WTC11 (cell line): ENCODE measurements at regions not wholly inside any gene's neighbourhood (a gene's known extent, or its start where the extent isn't known, plus 50 kb on each side); places are given as distances from the start of the nearest gene placed in this dataset.

Source experiments
- ATAC-seq: fragments of 200-7000 bp; cut with Tn5 transposase; 2 replicates; pipeline ENCODE4 v1.10.0; 2021; ENCODE audit warnings: mild to moderate bottlenecking, moderate library complexity
- CTCF ChIA-PET: fragments of 300-600 bp; sonication (Branson Sonifier 250); formaldehyde crosslinking; loops from one replicate; lab custom pipeline; 2021; ENCODE audit warnings: antibody characterized with exemption; lab: Charles Lee
- POLR2A ChIA-PET: fragments of 350-600 bp; sonication (Branson Sonifier 250); formaldehyde crosslinking; loops from one replicate; lab custom pipeline; 2021; ENCODE audit warnings: antibody characterized with exemption; lab: Charles Lee
- DNase-seq: peaks from one replicate; pipeline ENCODE4 v3.0.0; 2021; ENCODE audit warnings: low spot score
- H3K27ac Mint-ChIP-seq: 2 replicates; pipeline ENCODE4 v1.8.0; 2021; ENCODE audit warnings: mixed read lengths
- H3K27me3 Mint-ChIP-seq: 2 replicates; pipeline ENCODE4 v1.8.0; 2021; ENCODE audit warnings: low read depth, mild to moderate bottlenecking, moderate library complexity, mixed read lengths
- H3K36me3 Mint-ChIP-seq: 2 replicates; pipeline ENCODE4 v1.8.0; 2021; ENCODE audit warnings: mixed read lengths
- H3K4me1 Mint-ChIP-seq: 2 replicates; pipeline ENCODE4 v1.8.0; 2022; ENCODE audit warnings: mixed read lengths
- H3K4me3 Mint-ChIP-seq: 2 replicates; pipeline ENCODE4 v1.8.0; 2021; ENCODE audit warnings: mild to moderate bottlenecking, moderate library complexity, mixed read lengths
- H3K9me3 Mint-ChIP-seq: 2 replicates; pipeline ENCODE4 v1.8.0; 2021; ENCODE audit warnings: mixed read lengths
- ESRRA ChIP-seq: sonication (generic); formaldehyde crosslinking; IDR thresholded peaks from 2 replicates; pipeline ENCODE4 v1.8.1; 2022; ENCODE audit warnings: mild to moderate bottlenecking, missing genetic modification reagents, borderline replicate concordance
- FOXJ3 ChIP-seq: sonication (generic); formaldehyde crosslinking; IDR thresholded peaks from 2 replicates; pipeline ENCODE4 v1.9.0; 2021; ENCODE audit warnings: missing genetic modification reagents, mild to moderate bottlenecking, borderline replicate concordance
- FOXK1 ChIP-seq: sonication (generic); formaldehyde crosslinking; IDR thresholded peaks from 2 replicates; pipeline ENCODE4 v1.8.0; 2022; ENCODE audit warnings: mild to moderate bottlenecking, moderate library complexity, missing genetic modification reagents
- FOXP1 ChIP-seq: sonication (generic); formaldehyde crosslinking; IDR thresholded peaks from 2 replicates; pipeline ENCODE4 v1.8.0; 2022; ENCODE audit warnings: missing genetic modification reagents, mild to moderate bottlenecking, moderate library complexity, borderline replicate concordance
- GTF2I ChIP-seq: fragments of 250-450 bp; sonication (Bioruptor Pico); conservative IDR thresholded peaks from 2 replicates; pipeline ENCODE4 v1.4.0; 2021; ENCODE audit warnings: mild to moderate bottlenecking
- NR2C2 ChIP-seq: sonication (generic); formaldehyde crosslinking; IDR thresholded peaks from 2 replicates; pipeline ENCODE4 v1.8.0; 2022; ENCODE audit warnings: mild to moderate bottlenecking, missing genetic modification reagents
- OVOL2 ChIP-seq: fragments of 250-450 bp; sonication (Bioruptor Pico); IDR thresholded peaks from 2 replicates; pipeline ENCODE4 v1.9.0; 2021; ENCODE audit warnings: mild to moderate bottlenecking, borderline replicate concordance
- TEAD1 ChIP-seq: sonication (generic); formaldehyde crosslinking; IDR thresholded peaks from 2 replicates; pipeline ENCODE4 v1.8.0; 2022; ENCODE audit warnings: mild to moderate bottlenecking, missing genetic modification reagents
- TF ChIP-seq, protein P1 (sequence below): sonication (generic); formaldehyde crosslinking; conservative IDR thresholded peaks from 2 replicates; pipeline ENCODE4 v1.8.1; 2023; ENCODE audit warnings: mild to moderate bottlenecking, low read depth, missing genetic modification reagents, moderate library complexity
- TF ChIP-seq, protein P2 (sequence below): sonication (generic); formaldehyde crosslinking; IDR thresholded peaks from 2 replicates; pipeline ENCODE4 v1.8.0; 2023; ENCODE audit warnings: missing genetic modification reagents, mild to moderate bottlenecking, borderline replicate concordance
- TF ChIP-seq, protein P3 (sequence below): sonication (generic); formaldehyde crosslinking; IDR thresholded peaks from 2 replicates; pipeline ENCODE4 v1.8.0; 2022; ENCODE audit warnings: mild to moderate bottlenecking, missing genetic modification reagents
- TF ChIP-seq, protein P4 (sequence below): sonication (generic); formaldehyde crosslinking; IDR thresholded peaks from 2 replicates; pipeline ENCODE4 v1.8.0; 2022; ENCODE audit warnings: missing genetic modification reagents

DNA sequence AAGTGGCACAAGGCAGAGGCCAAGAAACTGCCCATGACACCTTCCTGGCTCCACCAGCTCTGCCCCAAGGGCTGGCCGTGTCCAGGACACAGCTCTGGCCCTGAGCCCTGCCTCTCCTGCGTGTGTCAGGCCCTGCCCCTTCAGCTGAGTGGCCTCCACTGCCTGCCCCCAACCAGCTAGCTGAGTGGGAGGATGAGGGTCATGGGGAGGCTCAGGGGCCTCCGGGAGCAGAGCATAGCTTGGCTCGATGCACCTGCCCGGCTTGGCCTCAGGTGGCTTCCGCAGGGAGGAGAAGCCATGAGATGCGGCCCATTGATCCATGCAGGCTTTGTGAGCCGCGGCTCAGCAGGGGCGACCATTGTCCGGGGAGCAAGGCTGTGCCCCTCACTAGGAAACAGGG is 108.7 kb upstream of the TTC34 start:
- ChIA-PET CTCF (no interaction called here), POLR2A (no interaction called here)
- Mint-ChIP-seq H3K36me3 (peaks cover 10% of the 10 kb centered on the region), H3K27ac (no peak overlapping the region), H3K4me3 (no peak overlapping the region), H3K4me1 (no peaks in the 10 kb centered on the region), H3K27me3 (no peaks in the 10 kb centered on the region), H3K9me3 (peaks cover 7% of the 10 kb centered on the region)
- no peak for TF ChIP-seq TEAD1
- TF ChIP-seq, protein P1, sequence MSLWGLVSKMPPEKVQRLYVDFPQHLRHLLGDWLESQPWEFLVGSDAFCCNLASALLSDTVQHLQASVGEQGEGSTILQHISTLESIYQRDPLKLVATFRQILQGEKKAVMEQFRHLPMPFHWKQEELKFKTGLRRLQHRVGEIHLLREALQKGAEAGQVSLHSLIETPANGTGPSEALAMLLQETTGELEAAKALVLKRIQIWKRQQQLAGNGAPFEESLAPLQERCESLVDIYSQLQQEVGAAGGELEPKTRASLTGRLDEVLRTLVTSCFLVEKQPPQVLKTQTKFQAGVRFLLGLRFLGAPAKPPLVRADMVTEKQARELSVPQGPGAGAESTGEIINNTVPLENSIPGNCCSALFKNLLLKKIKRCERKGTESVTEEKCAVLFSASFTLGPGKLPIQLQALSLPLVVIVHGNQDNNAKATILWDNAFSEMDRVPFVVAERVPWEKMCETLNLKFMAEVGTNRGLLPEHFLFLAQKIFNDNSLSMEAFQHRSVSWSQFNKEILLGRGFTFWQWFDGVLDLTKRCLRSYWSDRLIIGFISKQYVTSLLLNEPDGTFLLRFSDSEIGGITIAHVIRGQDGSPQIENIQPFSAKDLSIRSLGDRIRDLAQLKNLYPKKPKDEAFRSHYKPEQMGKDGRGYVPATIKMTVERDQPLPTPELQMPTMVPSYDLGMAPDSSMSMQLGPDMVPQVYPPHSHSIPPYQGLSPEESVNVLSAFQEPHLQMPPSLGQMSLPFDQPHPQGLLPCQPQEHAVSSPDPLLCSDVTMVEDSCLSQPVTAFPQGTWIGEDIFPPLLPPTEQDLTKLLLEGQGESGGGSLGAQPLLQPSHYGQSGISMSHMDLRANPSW (CRISPR knock-in tag), result no peak
- TF ChIP-seq, protein P2, sequence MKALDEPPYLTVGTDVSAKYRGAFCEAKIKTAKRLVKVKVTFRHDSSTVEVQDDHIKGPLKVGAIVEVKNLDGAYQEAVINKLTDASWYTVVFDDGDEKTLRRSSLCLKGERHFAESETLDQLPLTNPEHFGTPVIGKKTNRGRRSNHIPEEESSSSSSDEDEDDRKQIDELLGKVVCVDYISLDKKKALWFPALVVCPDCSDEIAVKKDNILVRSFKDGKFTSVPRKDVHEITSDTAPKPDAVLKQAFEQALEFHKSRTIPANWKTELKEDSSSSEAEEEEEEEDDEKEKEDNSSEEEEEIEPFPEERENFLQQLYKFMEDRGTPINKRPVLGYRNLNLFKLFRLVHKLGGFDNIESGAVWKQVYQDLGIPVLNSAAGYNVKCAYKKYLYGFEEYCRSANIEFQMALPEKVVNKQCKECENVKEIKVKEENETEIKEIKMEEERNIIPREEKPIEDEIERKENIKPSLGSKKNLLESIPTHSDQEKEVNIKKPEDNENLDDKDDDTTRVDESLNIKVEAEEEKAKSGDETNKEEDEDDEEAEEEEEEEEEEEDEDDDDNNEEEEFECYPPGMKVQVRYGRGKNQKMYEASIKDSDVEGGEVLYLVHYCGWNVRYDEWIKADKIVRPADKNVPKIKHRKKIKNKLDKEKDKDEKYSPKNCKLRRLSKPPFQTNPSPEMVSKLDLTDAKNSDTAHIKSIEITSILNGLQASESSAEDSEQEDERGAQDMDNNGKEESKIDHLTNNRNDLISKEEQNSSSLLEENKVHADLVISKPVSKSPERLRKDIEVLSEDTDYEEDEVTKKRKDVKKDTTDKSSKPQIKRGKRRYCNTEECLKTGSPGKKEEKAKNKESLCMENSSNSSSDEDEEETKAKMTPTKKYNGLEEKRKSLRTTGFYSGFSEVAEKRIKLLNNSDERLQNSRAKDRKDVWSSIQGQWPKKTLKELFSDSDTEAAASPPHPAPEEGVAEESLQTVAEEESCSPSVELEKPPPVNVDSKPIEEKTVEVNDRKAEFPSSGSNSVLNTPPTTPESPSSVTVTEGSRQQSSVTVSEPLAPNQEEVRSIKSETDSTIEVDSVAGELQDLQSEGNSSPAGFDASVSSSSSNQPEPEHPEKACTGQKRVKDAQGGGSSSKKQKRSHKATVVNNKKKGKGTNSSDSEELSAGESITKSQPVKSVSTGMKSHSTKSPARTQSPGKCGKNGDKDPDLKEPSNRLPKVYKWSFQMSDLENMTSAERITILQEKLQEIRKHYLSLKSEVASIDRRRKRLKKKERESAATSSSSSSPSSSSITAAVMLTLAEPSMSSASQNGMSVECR, result no peak
- TF ChIP-seq FOXJ3 (CRISPR knock-in tag), result no peak
- no peak for TF ChIP-seq OVOL2 (CRISPR knock-in tag)
- TF ChIP-seq GTF2I (CRISPR knock-in tag), result no peak
- DNase-seq, result no peak
- ATAC-seq, result no peak

- ATAC-seq, result no peak
- ChIA-PET POLR2A (no interaction called here), CTCF (no interaction called here)
- Mint-ChIP-seq H3K9me3 (peaks cover 18% of the 10 kb centered on the region), H3K4me3 (no peak overlapping the region), H3K4me1 (no peaks in the 10 kb centered on the region), H3K27ac (no peak overlapping the region), H3K27me3 (peaks cover 8% of the 10 kb centered on the region), H3K36me3 (peaks cover 21% of the 10 kb centered on the region)
- no peak for DNase-seq
- TF ChIP-seq NR2C2 (CRISPR knock-in tag), result no peak
Observed at GRCh38 chr1:2911421-2912178, 109.7 kb upstream of the ACTRT2 start.

- POLR2A ChIA-PET, result no interaction called here
Observed at GRCh38 chr1:2912424-2913061, 108.7 kb upstream of the ACTRT2 start.

DNA sequence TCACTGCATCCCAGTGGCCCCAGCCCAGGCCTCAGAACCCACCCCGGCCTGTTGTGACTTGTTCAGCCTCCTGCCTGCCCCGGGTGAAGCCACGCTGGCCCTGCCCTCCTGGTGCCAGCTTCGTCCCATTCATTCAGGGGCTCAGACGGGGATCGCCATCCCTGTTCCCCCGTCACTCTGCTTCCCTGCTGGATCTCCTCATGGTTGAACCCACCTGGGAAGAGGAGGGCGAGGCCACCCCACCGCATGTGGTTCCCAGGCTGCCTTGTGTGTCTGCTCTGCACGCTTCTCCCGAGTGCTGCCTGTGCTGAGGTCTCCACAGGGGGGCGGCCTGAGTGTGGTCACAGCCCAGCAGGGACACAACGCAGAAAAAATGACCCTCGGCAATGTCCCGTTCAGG is 108.2 kb upstream of the ACTRT2 start:
- H3K27ac Mint-ChIP-seq, result no peak overlapping the region
- POLR2A ChIA-PET, result no interaction called here
- DNase-seq, result no peak
- no peaks in the 10 kb centered on the region for H3K4me1 Mint-ChIP-seq
- peaks cover 19% of the 10 kb centered on the region for H3K9me3 Mint-ChIP-seq
- CTCF ChIA-PET, result no interaction called here
- H3K27me3 Mint-ChIP-seq, result peaks cover 8% of the 10 kb centered on the region
- no peak overlapping the region for H3K4me3 Mint-ChIP-seq
- no peak for ATAC-seq
- peaks cover 23% of the 10 kb centered on the region for H3K36me3 Mint-ChIP-seq
- TF ChIP-seq FOXP1 (CRISPR knock-in tag), result no peak
- TF ChIP-seq, protein P3, sequence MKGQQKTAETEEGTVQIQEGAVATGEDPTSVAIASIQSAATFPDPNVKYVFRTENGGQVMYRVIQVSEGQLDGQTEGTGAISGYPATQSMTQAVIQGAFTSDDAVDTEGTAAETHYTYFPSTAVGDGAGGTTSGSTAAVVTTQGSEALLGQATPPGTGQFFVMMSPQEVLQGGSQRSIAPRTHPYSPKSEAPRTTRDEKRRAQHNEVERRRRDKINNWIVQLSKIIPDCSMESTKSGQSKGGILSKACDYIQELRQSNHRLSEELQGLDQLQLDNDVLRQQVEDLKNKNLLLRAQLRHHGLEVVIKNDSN (CRISPR knock-in tag), result no peak
- TF ChIP-seq, protein P1 (CRISPR knock-in tag), result no peak
- TF ChIP-seq, protein P4, sequence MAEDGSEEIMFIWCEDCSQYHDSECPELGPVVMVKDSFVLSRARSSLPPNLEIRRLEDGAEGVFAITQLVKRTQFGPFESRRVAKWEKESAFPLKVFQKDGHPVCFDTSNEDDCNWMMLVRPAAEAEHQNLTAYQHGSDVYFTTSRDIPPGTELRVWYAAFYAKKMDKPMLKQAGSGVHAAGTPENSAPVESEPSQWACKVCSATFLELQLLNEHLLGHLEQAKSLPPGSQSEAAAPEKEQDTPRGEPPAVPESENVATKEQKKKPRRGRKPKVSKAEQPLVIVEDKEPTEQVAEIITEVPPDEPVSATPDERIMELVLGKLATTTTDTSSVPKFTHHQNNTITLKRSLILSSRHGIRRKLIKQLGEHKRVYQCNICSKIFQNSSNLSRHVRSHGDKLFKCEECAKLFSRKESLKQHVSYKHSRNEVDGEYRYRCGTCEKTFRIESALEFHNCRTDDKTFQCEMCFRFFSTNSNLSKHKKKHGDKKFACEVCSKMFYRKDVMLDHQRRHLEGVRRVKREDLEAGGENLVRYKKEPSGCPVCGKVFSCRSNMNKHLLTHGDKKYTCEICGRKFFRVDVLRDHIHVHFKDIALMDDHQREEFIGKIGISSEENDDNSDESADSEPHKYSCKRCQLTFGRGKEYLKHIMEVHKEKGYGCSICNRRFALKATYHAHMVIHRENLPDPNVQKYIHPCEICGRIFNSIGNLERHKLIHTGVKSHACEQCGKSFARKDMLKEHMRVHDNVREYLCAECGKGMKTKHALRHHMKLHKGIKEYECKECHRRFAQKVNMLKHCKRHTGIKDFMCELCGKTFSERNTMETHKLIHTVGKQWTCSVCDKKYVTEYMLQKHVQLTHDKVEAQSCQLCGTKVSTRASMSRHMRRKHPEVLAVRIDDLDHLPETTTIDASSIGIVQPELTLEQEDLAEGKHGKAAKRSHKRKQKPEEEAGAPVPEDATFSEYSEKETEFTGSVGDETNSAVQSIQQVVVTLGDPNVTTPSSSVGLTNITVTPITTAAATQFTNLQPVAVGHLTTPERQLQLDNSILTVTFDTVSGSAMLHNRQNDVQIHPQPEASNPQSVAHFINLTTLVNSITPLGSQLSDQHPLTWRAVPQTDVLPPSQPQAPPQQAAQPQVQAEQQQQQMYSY (CRISPR knock-in tag), result no peak
- no peak for TF ChIP-seq FOXK1 (CRISPR knock-in tag)

More at GRCh38 chr1:2912424-2913061, 108.7 kb upstream of the ACTRT2 start:
- H3K4me3 Mint-ChIP-seq, result no peak overlapping the region
- H3K4me1 Mint-ChIP-seq, result no peaks in the 10 kb centered on the region
- H3K27ac Mint-ChIP-seq, result no peak overlapping the region
- CTCF ChIA-PET, result no interaction called here
- DNase-seq (no peak), ATAC-seq (no peak)
- TF ChIP-seq ESRRA (CRISPR knock-in tag), result no peak
- H3K36me3 Mint-ChIP-seq, result peaks cover 19% of the 10 kb centered on the region
- H3K27me3 Mint-ChIP-seq, result peaks cover 8% of the 10 kb centered on the region
- H3K9me3 Mint-ChIP-seq, result peaks cover 15% of the 10 kb centered on the region
